Fibroblast of the aortic adventitia (primary cell): ENCODE measurements at regions not wholly inside any gene's neighbourhood (a gene's known extent, or its start where the extent isn't known, plus 50 kb on each side); places are given as distances from the start of the nearest gene placed in this dataset.

ENCODE experiments used
- DNase-seq: peaks from one replicate; pipeline ENCODE4 v3.0.0-alpha.2; 2010; ENCODE audit warnings: low read depth
- H3K4me3 ChIP-seq: 2 replicates; pipeline ENCODE4 v1.5.1; 2011; ENCODE audit warnings: low read depth, mild to moderate bottlenecking, control low read depth, low read length, moderate library complexity
- TF ChIP-seq, protein P1 (sequence below): IDR thresholded peaks from 2 replicates; pipeline ENCODE4 v1.5.1; 2011; ENCODE audit warnings: mild to moderate bottlenecking, low read length, control low read depth, inconsistent platforms; ENCODE audit not compliant: insufficient read depth

DNA sequence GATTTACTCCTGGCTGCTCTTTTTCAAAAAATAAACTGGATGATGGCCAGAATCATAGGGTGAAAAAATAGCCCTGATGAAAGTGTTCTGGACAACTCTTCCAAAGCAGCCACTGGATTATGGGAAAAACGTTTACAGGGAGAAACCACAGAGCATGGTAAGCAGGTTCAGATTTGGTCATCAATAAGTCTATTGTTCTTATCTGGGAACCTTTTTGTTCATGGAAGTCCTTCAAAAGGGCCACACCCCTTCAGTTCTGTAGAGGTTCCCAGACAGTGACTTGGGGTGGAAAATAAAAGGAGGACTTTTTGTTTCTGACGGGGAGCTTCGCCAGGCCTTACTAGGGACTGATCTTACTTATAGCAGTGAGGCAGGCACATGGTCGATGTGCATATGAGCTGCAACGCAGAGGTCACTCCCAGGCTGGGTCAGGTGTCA lies 117.4 kb upstream of the SLC38A2 start:
- no peak overlapping the region for H3K4me3 ChIP-seq
- DNase-seq, result peak; percentile 82
- TF ChIP-seq, protein P1, sequence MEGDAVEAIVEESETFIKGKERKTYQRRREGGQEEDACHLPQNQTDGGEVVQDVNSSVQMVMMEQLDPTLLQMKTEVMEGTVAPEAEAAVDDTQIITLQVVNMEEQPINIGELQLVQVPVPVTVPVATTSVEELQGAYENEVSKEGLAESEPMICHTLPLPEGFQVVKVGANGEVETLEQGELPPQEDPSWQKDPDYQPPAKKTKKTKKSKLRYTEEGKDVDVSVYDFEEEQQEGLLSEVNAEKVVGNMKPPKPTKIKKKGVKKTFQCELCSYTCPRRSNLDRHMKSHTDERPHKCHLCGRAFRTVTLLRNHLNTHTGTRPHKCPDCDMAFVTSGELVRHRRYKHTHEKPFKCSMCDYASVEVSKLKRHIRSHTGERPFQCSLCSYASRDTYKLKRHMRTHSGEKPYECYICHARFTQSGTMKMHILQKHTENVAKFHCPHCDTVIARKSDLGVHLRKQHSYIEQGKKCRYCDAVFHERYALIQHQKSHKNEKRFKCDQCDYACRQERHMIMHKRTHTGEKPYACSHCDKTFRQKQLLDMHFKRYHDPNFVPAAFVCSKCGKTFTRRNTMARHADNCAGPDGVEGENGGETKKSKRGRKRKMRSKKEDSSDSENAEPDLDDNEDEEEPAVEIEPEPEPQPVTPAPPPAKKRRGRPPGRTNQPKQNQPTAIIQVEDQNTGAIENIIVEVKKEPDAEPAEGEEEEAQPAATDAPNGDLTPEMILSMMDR, result no peak

- TF ChIP-seq, protein P1, result no peak
- no peak for DNase-seq
- H3K4me3 ChIP-seq, result no peak overlapping the region
These were observed 115.1 kb upstream of the SLC38A2 start for GRCh38 chr12:46487567-46488131.

DNA sequence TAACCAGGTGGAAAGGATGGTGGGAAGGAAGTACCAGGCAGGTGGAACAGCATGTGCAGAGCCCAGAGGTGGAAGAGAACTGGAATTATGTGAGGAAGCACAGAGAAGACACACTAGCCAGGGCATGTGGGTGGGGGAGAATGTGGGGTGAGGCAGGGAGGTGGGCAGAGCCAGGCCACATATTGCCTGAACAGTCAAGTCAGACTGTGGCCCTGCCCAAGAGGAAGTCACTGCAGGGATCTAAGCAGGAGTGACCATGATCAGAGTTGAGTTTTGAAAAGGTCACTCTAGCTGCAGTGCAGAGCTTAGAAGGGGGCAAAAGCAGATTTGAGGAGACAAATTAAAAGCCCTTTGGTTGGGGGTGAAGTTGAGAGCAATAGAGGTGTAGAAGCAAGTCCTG lies 114.0 kb upstream of the SLC38A2 start:
- no peak overlapping the region for H3K4me3 ChIP-seq
- DNase-seq, result no peak
- TF ChIP-seq, protein P1, result no peak

DNA sequence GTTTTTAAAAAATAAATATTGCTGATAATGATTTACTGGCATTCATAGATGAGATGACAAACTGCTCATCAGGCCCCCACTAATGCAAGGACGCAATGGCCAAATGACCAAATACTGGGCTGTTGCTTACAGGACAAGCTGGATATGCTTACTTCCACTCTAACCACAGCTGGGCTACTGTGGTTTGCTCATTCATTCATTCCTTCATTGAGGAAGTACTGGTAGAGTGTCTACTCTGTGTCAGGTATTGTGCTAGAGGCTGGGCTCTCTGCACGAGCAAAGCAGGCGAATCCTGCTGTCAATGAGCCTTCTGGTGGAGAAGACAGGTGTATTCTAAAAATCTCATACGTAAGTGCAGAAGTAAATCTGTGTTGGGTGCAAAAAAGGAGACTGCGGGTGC lies 113.3 kb upstream of the SLC38A2 start:
- TF ChIP-seq, protein P1, result no peak
- no peak overlapping the region for H3K4me3 ChIP-seq
- no peak for DNase-seq

DNA sequence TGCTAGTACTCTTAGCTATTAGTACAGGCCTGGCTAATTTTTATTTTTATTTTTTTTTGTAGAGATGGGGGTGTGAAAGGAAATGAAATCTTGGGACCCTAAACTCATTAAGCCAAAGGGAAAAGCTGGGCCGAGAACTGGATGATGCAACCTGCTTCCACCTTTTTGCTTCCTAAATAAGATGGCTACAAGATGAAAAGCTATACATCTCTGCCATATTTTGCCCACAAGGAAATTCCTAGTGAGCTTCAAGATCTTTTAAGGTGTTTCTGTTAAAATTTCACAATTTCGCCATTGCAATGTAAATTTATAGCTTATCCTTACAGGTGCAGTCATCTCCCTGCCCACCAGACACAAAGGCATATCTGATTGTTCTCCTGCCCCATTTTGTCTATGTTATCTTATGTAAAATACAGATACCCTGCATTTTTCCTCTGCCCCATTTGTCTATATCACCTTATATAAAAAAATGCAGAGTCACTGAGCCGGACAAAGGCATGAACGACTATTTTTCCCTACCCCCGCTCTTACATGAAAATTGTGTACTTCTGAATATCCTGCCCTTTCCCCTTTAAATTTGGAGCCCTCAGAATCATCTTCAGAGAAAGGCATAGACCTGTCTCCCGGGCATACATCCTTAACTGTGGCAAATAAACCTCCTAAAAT lies 112.0 kb upstream of the SLC38A2 start:
- TF ChIP-seq, protein P1, result no peak
- no peak overlapping the region for H3K4me3 ChIP-seq
- no peak for DNase-seq

DNA sequence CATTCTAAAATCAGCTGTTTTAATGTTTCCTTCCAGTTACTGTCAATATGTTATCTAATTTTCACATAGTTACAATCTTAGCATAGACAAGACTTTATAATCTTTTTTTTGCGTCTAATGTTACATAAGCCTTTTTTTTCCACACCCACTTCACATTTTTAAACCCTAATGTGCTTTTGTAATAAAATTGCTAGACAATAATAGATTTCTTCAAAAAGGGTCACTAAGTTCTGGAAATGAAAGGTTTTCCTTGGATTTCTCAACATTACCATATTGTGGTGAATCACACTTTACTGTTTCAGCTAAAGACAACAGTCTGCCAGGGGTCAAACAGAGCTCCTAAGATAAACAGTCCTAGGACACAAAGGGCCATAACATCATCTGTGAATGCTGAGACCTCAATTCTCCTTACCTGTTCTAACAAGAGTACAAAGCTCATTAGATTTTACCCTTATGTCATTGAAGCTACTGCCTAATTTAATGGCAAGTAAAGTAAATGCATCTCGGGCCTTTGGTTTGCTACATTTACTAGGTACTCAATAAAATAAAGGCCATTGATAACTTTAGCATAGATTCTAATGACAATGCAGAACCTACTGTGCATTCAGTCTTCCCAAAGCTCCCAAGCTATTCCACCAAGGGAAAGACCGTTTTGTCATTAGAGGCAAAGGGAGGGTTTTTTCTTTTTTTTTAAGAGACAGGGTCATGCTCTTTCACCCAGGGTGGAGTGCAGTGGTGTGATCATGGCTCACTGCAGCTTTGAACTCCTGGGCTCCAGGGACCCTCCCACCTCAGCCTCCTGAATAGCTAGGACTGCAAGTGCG lies 111.2 kb upstream of the SLC38A2 start:
- peak; percentile 81 for DNase-seq

More for the DNA sequence above, 111.2 kb upstream of the SLC38A2 start:
- TF ChIP-seq, protein P1, result no peak
- H3K4me3 ChIP-seq, result no peak overlapping the region
